GM21381 (cell line): ENCODE measurements at regions not wholly inside any gene's neighbourhood (a gene's known extent, or its start where the extent isn't known, plus 50 kb on each side); places are given as distances from the start of the nearest gene placed in this dataset.

Source experiments
- ATAC-seq: cut with Tn5 transposase; IDR thresholded peaks from one replicate; pipeline ENCODE4 v1.9.1; 2021; ENCODE audit warnings: mild to moderate bottlenecking, moderate library complexity; ENCODE audit not compliant: unreplicated experiment

GRCh38 chr4:138894011-138894410, 121.6 kb upstream of the NOCT start:
- ATAC-seq, result no peak

- ATAC-seq, result peak; percentile 53
These were observed 122.8 kb upstream of the NOCT start for GRCh38 chr4:138892483-138893407.

DNA sequence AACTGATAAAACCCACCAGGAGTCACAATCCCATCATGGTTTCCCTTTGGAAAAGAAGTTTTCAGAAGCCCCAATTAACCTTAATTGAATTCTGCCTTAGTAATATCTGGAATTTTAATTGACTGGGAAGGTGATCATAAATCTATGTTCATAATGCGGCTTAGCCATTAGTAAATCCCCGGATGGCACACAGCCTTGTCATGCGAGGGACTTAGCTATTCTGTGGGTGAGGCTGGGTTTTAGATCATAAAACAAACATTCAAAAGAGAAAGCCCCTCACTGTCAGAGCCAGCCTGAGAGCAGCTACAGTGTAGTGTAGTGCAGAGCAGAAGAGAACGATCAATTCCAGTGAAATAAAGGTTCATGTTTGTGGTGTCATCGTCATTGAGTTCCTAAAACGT, 124.0 kb upstream of the NOCT start:
- no peak for ATAC-seq

GRCh38 chr4:138890891-138891570, 124.5 kb upstream of the NOCT start:
- no peak for ATAC-seq

GRCh38 chr4:138889216-138889615, 126.4 kb upstream of the NOCT start:
- no peak for ATAC-seq

GRCh38 chr4:138887741-138888140, 127.8 kb upstream of the NOCT start:
- ATAC-seq, result no peak

DNA sequence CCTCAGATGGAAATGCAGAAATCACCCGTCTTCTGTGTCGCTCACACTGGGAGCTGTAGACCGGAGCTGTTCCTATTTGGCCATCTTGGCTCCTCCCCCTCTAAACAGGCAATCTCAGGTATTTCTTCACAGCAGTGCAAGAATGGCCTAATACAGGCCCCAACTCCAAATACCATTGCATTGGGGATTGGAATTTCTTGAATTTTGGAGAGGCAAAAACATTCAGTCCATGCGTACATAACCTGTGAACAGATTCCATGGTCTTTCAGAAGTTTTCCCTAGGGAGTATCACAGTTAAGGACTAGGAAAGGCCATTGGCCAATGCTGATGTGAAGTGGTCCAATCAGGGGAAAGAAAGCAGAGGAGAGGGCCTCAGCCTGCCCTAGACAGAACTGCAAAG, 128.2 kb upstream of the NOCT start:
- ATAC-seq, result no peak

- no peak for ATAC-seq
These were observed 135.8 kb upstream of the NOCT start for GRCh38 chr4:138879757-138880156.

DNA sequence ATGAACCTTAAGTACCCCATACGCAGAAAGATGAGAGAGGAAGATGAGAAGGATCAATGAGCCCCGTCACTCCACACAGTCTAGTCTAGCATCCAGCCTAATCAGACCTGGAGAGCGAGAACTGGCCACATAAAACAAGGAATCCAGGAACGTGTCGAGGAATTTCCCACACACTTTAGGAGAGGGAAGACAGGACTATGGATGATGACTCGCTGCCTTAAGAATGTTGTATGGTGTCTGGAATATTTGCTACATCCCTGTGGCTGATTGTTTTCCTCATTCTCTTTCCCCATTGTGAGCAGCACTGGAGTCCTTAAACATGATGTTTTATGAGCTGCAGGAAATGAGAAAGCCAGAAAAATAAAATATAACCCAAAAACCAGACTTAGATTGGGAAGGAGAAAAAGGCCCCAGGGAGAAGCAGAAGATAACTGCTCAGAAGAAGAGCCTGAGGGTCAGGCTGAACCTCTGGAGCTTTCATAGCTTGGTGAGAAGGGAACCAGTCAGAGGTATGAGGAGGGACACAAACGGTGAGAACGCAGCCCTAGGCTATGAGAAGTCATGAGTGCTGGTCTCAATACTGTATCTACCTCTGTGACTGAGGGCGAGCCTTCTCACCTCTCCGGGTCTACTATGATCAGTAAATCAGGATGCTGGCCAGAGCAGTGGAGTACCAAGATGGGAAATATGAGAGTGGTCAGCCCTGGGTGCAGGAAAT, 139.5 kb upstream of the NOCT start:
- ATAC-seq, result no peak

DNA sequence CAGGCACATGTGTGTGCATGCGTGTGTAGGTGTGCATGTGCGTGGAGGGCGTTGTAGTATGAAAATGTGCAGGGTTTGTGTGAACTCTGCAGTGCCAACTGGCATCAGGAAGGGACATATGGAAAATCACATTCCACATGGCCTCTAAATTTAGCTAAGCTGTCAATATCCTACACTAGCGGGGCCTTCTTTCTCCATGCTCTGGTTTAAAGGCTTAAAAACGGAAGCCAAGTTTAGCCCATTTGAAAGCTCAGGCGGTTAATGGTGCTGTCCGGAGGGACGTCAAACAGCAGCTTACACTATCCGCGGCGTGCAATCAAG, 144.1 kb upstream of the NOCT start:
- ATAC-seq, result no peak

DNA sequence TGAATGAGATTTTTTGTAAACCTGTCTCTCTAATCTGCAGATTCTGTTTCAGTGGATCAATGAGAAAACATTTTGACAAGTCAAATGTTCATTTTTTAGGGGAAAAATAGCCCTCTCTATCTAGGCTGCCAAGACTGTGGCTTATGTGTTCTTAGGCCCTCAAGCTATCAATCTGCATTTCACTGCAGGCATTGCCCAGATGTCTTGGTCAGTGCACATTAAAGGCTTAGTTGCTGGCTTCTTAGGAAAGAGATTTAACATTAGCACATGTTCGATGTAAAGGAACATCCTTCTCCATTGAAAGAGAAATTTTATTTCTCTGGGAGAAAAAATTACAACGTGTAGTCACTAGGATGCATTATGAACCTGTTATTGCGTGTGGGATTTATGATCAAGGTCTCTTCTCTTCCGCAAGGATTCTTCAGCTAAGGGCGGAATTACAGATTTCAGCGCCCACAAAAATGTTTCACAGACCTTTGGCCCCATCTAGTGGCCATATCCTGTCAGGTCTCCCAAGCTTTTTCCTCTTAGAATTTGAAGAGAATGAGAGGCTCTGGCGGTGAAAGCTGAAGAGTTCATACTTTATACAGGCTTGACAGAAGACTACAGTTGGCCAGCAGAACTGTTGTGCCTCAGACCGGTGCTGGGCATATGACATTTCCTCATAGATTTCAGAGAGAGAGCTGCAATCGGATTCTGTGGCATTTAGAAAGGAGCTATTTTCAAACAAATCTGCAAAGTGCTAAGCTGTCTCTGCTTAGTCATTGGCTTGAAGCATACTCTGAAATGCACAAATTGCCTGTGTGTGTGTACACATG, 144.6 kb upstream of the NOCT start:
- ATAC-seq, result no peak

GRCh38 chr4:138869631-138870030, 145.9 kb upstream of the NOCT start:
- no peak for ATAC-seq

GRCh38 chr4:138869165-138869564, 146.4 kb upstream of the NOCT start:
- no peak for ATAC-seq

GRCh38 chr4:138868562-138868961, 147.0 kb upstream of the NOCT start:
- no peak for ATAC-seq

GRCh38 chr4:138867404-138867803, 148.2 kb upstream of the NOCT start:
- ATAC-seq, result no peak

- ATAC-seq, result no peak
These were observed 149.3 kb upstream of the NOCT start for GRCh38 chr4:138866314-138866713.

DNA sequence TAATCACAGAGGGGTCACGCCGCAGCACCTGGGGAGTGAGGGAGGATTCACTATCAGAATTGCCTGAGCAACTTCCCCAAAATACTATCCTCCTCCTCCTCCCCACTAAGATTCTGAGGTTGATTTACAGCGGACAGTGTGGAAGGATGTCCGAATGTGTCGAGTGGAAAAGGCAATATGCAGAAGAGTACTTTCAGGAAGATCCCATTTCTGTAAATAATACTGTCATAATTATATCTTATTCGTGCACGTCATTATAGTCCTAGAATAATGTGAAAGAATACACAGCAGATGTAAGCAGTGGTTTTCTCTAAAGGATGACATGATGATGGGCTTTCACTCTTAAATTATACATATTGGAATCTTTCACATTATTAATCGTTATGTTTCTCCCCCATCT, 149.8 kb upstream of the NOCT start:
- no peak for ATAC-seq

- ATAC-seq, result no peak
These were observed 150.4 kb upstream of the NOCT start for GRCh38 chr4:138864961-138865720.

DNA sequence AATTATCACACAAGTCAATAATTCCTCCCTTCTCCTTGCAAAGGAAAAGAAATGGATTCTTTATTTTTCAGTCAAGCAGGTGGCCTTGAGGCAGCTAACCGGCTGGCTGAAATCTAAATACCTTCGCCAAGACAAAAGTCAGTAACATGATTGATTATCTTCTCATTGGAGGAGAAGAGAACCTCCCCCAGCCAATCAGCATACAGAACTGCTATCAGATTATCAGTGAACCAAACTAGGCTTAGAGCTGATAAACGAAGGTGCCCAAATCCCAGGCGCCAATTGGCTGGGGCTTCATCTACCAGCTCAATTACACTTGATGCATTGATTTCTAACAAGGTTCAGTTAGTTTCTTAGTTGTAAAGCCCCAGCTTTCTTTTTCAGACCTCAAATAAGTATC, 152.4 kb upstream of the NOCT start:
- no peak for ATAC-seq

DNA sequence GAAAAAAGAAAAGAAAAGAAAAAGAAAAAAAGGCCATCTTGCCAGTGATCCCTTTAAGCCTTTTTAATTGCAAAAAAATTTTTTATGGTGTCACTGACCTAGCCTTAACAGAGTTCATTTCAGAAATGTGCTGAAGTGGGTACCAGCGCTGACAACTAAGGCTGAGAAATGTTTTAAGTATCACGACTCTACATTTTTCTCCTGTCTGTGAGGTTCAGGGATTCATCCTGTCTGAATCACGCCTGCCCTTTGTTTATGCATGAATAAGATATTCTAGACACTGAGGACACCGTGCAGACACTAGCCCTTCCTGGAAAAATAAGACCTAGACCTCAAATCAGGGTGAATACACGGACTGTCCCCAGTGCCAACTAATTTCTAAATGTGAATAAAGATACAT, 154.4 kb upstream of the NOCT start:
- ATAC-seq, result no peak
